ENCODE measurements at regions not wholly inside any gene's neighbourhood (a gene's known extent, or its start where the extent isn't known, plus 50 kb on each side); places are given as distances from the start of the nearest gene placed in this dataset.

- 85% methylated on average over 3 of the region's 3 CpGs for WGBS
- ATAC-seq, result no peak
Measured at GRCh38 chr10:113444766-113445365, 108.0 kb upstream of the HABP2 start.

GRCh38 chr10:113445736-113446135 lies 107.1 kb upstream of the HABP2 start:
- intact Hi-C loops (cut with DNase I), result no loop called here
- ATAC-seq (no peak), DNase-seq (no peak)
- WGBS, result 89% methylated on average over 5 of the region's 5 CpGs
- Histone ChIP-seq H3K9me3 (ENCODE audit: control insufficient read depth, low read length) (no peaks in the 10 kb centered on the region), H3K4me3 (ENCODE audit: low read length) (no peak overlapping the region), H3K27me3 (ENCODE audit: control insufficient read depth, insufficient read depth) (no peaks in the 10 kb centered on the region), H3K4me1 (ENCODE audit: control insufficient read depth, insufficient read depth, low read length) (no peaks in the 10 kb centered on the region), H3K27ac (ENCODE audit: low read length) (no peak overlapping the region)

More at GRCh38 chr10:113444766-113445365, 108.0 kb upstream of the HABP2 start:
- H3K27me3 ChIP-seq (ENCODE audit: control insufficient read depth, insufficient read depth), result no peaks in the 10 kb centered on the region
- DNase-seq, result no peak
- intact Hi-C loops (cut with DNase I), result no loop called here
- H3K4me3 ChIP-seq (ENCODE audit: low read length), result no peak overlapping the region
- H3K9me3 ChIP-seq (ENCODE audit: control insufficient read depth, low read length), result no peaks in the 10 kb centered on the region
- no peaks in the 10 kb centered on the region for H3K4me1 ChIP-seq (ENCODE audit: control insufficient read depth, insufficient read depth, low read length)
- no peak overlapping the region for H3K27ac ChIP-seq (ENCODE audit: low read length)

DNA sequence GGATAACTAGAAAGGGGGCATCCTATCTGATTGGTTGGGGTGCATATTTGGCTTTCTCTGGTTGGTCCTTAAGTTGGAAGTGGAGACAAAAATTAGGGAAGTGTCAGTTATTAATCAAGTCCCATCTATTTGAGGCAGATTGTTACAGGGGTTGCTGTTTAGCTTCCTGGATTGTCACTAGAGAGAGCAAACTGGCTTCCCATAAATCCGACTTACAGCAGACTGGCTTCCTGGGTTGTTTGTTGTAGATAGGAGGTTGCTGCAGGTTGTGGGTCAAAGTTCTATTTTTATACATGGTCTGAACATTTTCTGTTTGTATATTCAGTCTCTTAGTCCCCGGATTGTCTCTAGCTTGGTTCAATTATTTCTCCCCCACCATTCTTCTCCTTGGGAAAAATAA lies 106.1 kb upstream of the HABP2 start:
- DNase-seq (no peak), ATAC-seq (no peak)
- H3K27me3 ChIP-seq (ENCODE audit: control insufficient read depth, insufficient read depth), result no peaks in the 10 kb centered on the region
- H3K9me3 ChIP-seq (ENCODE audit: control insufficient read depth, low read length), result no peaks in the 10 kb centered on the region
- no peak overlapping the region for H3K27ac ChIP-seq (ENCODE audit: low read length)
- H3K4me3 ChIP-seq (ENCODE audit: low read length), result no peak overlapping the region
- intact Hi-C loops (cut with DNase I), result no loop called here
- H3K4me1 ChIP-seq (ENCODE audit: control insufficient read depth, insufficient read depth, low read length), result no peaks in the 10 kb centered on the region
- 59% methylated on average over 2 of the region's 2 CpGs for WGBS

- H3K27ac ChIP-seq (ENCODE audit: low read length), result no peak overlapping the region
- 30% methylated on average over 1 of the region's 1 CpG for WGBS
- no peaks in the 10 kb centered on the region for H3K27me3 ChIP-seq (ENCODE audit: control insufficient read depth, insufficient read depth)
- no peak overlapping the region for H3K4me3 ChIP-seq (ENCODE audit: low read length)
- ATAC-seq, result no peak
- intact Hi-C loops (cut with DNase I), result no loop called here
- H3K9me3 ChIP-seq (ENCODE audit: control insufficient read depth, low read length), result no peaks in the 10 kb centered on the region
- H3K4me1 ChIP-seq (ENCODE audit: control insufficient read depth, insufficient read depth, low read length), result no peaks in the 10 kb centered on the region
- DNase-seq, result no peak
Measured at GRCh38 chr10:113447278-113447677, 105.6 kb upstream of the HABP2 start.

- WGBS, result 64% methylated on average over 5 of the region's 5 CpGs
- Histone ChIP-seq H3K4me3 (ENCODE audit: low read length) (no peak overlapping the region), H3K4me1 (ENCODE audit: control insufficient read depth, insufficient read depth, low read length) (no peaks in the 10 kb centered on the region), H3K9me3 (ENCODE audit: control insufficient read depth, low read length) (no peaks in the 10 kb centered on the region), H3K27me3 (ENCODE audit: control insufficient read depth, insufficient read depth) (no peaks in the 10 kb centered on the region), H3K27ac (ENCODE audit: low read length) (no peak overlapping the region)
- DNase-seq (no peak), ATAC-seq (no peak)
- intact Hi-C loops (cut with DNase I), result no loop called here
Measured at GRCh38 chr10:113449006-113449695, 103.7 kb upstream of the HABP2 start.

DNA sequence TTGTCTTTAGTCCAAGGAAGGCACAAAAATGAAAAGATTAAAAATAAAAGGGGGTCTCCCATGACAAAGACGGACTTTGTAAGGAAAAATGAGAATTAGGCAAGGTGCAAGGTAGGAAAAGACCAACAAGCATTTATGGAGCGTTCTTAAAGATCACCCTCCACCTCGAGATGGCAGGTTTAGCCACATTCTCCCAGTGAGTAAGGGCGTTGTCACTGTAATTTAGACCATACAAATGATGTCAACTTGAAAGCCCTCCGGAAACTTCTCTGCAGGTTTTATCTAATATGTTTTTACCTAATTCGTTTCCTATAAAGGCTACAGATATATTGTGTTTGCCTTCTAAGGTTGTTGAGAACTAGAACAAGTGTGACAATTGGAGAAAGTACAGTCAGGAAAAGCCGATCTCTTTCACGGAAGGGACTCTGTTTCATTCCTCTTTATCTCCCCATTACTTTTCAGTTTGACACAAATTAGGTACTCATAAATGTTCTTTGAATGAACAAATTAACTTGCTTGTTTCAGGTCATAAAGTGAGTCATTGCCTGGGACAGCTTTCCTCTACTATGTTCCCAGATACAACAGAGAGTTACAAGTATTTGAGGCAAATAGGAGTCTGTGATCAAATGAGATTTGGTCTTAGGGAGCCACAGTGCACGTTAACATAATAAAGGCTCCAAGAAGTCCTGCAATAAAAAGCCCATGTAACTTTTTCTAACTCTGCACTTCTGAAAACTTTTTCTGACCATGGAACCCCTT lies 102.6 kb upstream of the HABP2 start:
- no peaks in the 10 kb centered on the region for H3K9me3 ChIP-seq (ENCODE audit: control insufficient read depth, low read length)
- no peak overlapping the region for H3K27ac ChIP-seq (ENCODE audit: low read length)
- H3K4me1 ChIP-seq (ENCODE audit: control insufficient read depth, insufficient read depth, low read length), result no peaks in the 10 kb centered on the region
- no peaks in the 10 kb centered on the region for H3K27me3 ChIP-seq (ENCODE audit: control insufficient read depth, insufficient read depth)
- H3K4me3 ChIP-seq (ENCODE audit: low read length), result no peak overlapping the region
- intact Hi-C loops (cut with DNase I), result loop anchor here in 1 of 4 donors (10.0 kb wide), 1 partner anchor 65 kb away; no protein-coding TSS in a partner anchor
- WGBS, result 82% methylated on average over 9 of the region's 9 CpGs
- no peak for ATAC-seq
- DNase-seq, result no peak

DNA sequence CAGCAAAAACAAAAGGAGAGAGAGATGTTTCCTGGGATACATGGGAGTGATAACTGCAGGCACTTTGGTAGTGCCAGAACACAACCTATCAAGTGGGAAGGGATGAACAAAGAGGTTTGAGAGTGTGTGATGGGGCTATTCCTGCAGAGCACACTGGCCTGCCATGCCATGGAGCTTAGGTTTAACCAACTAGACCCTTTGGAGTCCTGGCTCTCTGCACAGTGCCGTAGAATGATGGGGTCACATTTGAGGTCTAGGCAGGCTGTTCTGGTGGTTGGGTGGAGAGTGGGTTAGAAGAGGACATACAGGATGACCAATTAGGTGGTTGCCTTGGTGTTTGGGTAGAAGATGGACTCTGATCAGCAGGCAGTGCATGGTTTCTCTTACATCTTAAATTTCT lies 101.9 kb upstream of the HABP2 start:
- WGBS, result 93% methylated on average over 1 of the region's 1 CpG
- Histone ChIP-seq H3K27me3 (ENCODE audit: control insufficient read depth, insufficient read depth) (no peaks in the 10 kb centered on the region), H3K4me1 (ENCODE audit: control insufficient read depth, insufficient read depth, low read length) (no peaks in the 10 kb centered on the region), H3K4me3 (ENCODE audit: low read length) (no peak overlapping the region), H3K9me3 (ENCODE audit: control insufficient read depth, low read length) (no peaks in the 10 kb centered on the region), H3K27ac (ENCODE audit: low read length) (no peak overlapping the region)
- ATAC-seq, result no peak
- intact Hi-C loops (cut with DNase I), result loop anchor here in 1 of 4 donors (10.0 kb wide), 1 partner anchor 64 kb away; no protein-coding TSS in a partner anchor
- DNase-seq, result no peak

DNA sequence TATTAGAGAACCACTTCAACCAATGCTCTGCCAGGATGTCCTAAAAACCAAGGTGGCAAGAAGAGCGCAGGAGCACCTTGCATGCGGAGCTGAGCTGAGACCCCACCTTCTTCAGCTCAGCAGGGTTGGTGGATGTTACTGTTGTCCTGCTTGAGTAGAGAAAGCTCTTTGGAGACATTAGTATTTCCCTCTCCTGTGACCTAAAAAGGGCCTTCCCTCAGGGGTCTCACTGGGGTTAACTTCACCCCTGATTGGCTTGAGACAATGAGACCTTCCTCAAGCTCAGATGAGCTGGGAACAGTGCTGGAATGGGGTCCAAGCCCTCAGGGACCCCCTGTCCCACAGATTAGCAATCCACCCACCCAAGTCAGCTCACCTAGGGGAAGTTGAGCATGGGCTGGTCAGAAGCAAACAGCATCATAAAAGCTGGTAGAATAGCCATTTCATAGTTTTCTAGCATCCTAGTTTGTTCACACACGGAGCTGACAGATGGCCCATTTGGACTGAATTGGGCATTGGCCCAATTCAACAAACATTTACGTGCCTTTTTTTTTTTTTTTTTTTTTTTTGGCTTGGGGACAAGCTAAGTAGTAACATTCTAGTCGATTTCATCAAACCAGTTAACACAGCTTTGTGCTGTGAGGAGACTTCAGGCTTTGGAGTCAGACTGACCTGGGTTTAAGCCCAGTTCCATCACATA lies 100.6 kb upstream of the HABP2 start:
- no peak for ATAC-seq
- Histone ChIP-seq H3K4me1 (ENCODE audit: control insufficient read depth, insufficient read depth, low read length) (no peaks in the 10 kb centered on the region), H3K4me3 (ENCODE audit: low read length) (no peak overlapping the region), H3K9me3 (ENCODE audit: control insufficient read depth, low read length) (no peaks in the 10 kb centered on the region), H3K27me3 (ENCODE audit: control insufficient read depth, insufficient read depth) (no peaks in the 10 kb centered on the region), H3K27ac (ENCODE audit: low read length) (no peak overlapping the region)
- intact Hi-C loops (cut with DNase I), result loop anchor here in 1 of 4 donors (10.0 kb wide), 1 partner anchor 63 kb away; no protein-coding TSS in a partner anchor
- DNase-seq, result no peak
- 72% methylated on average over 5 of the region's 5 CpGs for WGBS

- WGBS, result 92% methylated on average over 6 of the region's 6 CpGs
- Histone ChIP-seq H3K27ac (ENCODE audit: low read length) (no peak overlapping the region), H3K27me3 (ENCODE audit: control insufficient read depth, insufficient read depth) (no peaks in the 10 kb centered on the region), H3K4me3 (ENCODE audit: low read length) (no peak overlapping the region), H3K4me1 (ENCODE audit: control insufficient read depth, insufficient read depth, low read length) (no peaks in the 10 kb centered on the region), H3K9me3 (ENCODE audit: control insufficient read depth, low read length) (no peaks in the 10 kb centered on the region)
- intact Hi-C loops (cut with DNase I), result loop anchor here in 1 of 4 donors (10.0 kb wide), 1 partner anchor 61 kb away; no protein-coding TSS in a partner anchor
- ATAC-seq (no peak), DNase-seq (no peak)
Measured at GRCh38 chr10:113453351-113453750, 99.5 kb upstream of the HABP2 start.

DNA sequence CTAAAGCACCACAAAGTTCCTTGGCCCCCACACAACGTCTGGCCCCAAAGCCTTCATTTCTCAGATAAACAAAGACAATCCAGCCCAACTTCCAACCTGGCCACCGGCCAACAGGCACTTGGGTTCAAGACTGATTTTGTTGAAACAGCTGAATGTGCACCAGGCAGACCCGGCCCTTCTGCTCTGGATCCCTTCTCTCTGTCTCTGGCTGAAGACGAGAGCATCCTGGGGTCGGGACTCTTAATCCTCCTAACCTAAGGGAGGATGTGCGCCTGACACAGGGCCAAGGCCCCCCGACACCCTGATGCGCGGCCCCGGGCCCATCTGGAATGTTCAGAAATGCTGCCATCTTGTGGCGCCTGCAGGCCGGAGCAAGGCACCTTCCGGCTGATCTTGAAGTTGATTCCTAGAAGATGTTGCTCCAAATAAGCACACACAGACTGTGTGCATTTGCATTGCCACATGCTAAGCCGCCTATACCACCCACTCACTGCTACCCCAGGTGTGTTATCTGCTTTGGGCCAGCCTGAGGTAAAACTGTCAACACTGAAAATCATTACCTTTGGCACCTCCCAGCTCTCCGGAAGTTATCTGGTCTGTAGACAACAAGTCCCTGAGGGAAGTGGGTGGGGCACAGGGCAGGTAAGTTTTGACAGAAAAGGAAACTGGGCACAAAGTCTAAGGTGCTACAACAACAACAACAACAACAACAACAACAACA lies 98.4 kb upstream of the HABP2 start:
- peak; percentile 58 to 66 for ATAC-seq
- no peak overlapping the region for H3K27ac ChIP-seq (ENCODE audit: low read length)

More for the DNA sequence above, 98.4 kb upstream of the HABP2 start:
- Histone ChIP-seq H3K27me3 (ENCODE audit: control insufficient read depth, insufficient read depth) (no peaks in the 10 kb centered on the region), H3K4me1 (ENCODE audit: control insufficient read depth, insufficient read depth, low read length) (no peaks in the 10 kb centered on the region), H3K9me3 (ENCODE audit: control insufficient read depth, low read length) (no peaks in the 10 kb centered on the region), H3K4me3 (ENCODE audit: low read length) (no peak overlapping the region)
- intact Hi-C loops (cut with DNase I), result loop anchor here in 1 of 4 donors (10.0 kb wide), 1 partner anchor 60 kb away; no protein-coding TSS in a partner anchor
- peak; percentile 44 to 83 (median 75) for DNase-seq
- WGBS, result 9% methylated on average over 15 of the region's 15 CpGs

All from right cardiac atrium (tissue), 5 donors.